GM23248 (cell line): ENCODE measurements at regions not wholly inside any gene's neighbourhood (a gene's known extent, or its start where the extent isn't known, plus 50 kb on each side); places are given as distances from the start of the nearest gene placed in this dataset.
A peak's percentile ranks its signal among the peaks of the same experiment; 100 is the strongest.

ENCODE experiments used
- DNase-seq: peaks from one replicate; pipeline ENCODE4 v3.0.0-alpha.2; 2015
- H2AFZ ChIP-seq: fragments of 200-600 bp; sonication (generic); 2 replicates; pipeline ENCODE4 v1.6.1; 2016; ENCODE audit warnings: antibody characterized with exemption
- H3F3A ChIP-seq: fragments of 200-600 bp; sonication (generic); 2 replicates; pipeline ENCODE4 v1.6.1; 2016; ENCODE audit warnings: mild to moderate bottlenecking, antibody characterized with exemption, mixed run types; ENCODE audit not compliant: insufficient read depth
- H3K27ac ChIP-seq: fragments of 200-600 bp; sonication (generic); 2 replicates; pipeline ENCODE4 v1.5.1; 2016; ENCODE audit warnings: mild to moderate bottlenecking
- H3K27me3 ChIP-seq: fragments of 200-600 bp; sonication (generic); replicated peaks from 2 replicates; pipeline ENCODE4 v1.6.1; 2016; ENCODE audit warnings: mild to moderate bottlenecking; ENCODE audit not compliant: insufficient read depth
- H3K36me3 ChIP-seq: fragments of 200-600 bp; sonication (generic); 2 replicates; pipeline ENCODE4 v1.6.1; 2016; ENCODE audit warnings: low read depth, mild to moderate bottlenecking
- H3K4me1 ChIP-seq: fragments of 200-600 bp; sonication (generic); 2 replicates; pipeline ENCODE4 v1.6.1; 2016; ENCODE audit warnings: mild to moderate bottlenecking; ENCODE audit not compliant: insufficient read depth
- H3K4me2 ChIP-seq: fragments of 200-600 bp; sonication (generic); one replicate; pipeline ENCODE4 v1.6.1; 2016; ENCODE audit warnings: mild to moderate bottlenecking; ENCODE audit not compliant: unreplicated experiment
- H3K4me3 ChIP-seq: fragments of 200-600 bp; sonication (generic); 2 replicates; pipeline ENCODE4 v1.5.1; 2016; ENCODE audit warnings: mild to moderate bottlenecking
- H3K79me2 ChIP-seq: fragments of 200-600 bp; sonication (generic); 2 replicates; pipeline ENCODE4 v1.6.1; 2016; ENCODE audit warnings: mild to moderate bottlenecking; ENCODE audit not compliant: insufficient read depth
- H3K9ac ChIP-seq: fragments of 200-600 bp; sonication (generic); 2 replicates; pipeline ENCODE4 v1.6.1; 2016; ENCODE audit warnings: mild to moderate bottlenecking
- H3K9me2 ChIP-seq: fragments of 200-600 bp; sonication (generic); 2 replicates; pipeline ENCODE4 v1.6.1; 2016; ENCODE audit warnings: mixed run types, mild to moderate bottlenecking, moderate library complexity; ENCODE audit not compliant: insufficient read depth
- H3K9me3 ChIP-seq: fragments of 200-600 bp; sonication (generic); one replicate; pipeline ENCODE4 v1.6.1; 2017; ENCODE audit warnings: low read depth
- H4K20me1 ChIP-seq: fragments of 200-600 bp; sonication (generic); 2 replicates; pipeline ENCODE4 v1.6.0; 2016; ENCODE audit not compliant: insufficient read depth
- EZH2 ChIP-seq: fragments of 200-600 bp; sonication (generic); IDR thresholded peaks from 2 replicates; pipeline ENCODE4 v1.6.1; 2018; ENCODE audit warnings: antibody characterized with exemption, mild to moderate bottlenecking; ENCODE audit not compliant: insufficient read depth, poor library complexity, severe bottlenecking
- EZH2phosphoT487 ChIP-seq: fragments of 200-600 bp; sonication (generic); IDR thresholded peaks from 2 replicates; pipeline ENCODE4 v1.6.1; 2018; ENCODE audit warnings: antibody characterized with exemption, moderate library complexity, mild to moderate bottlenecking, low read depth; ENCODE audit not compliant: insufficient read depth
- WGBS, 2 experiments: methylation state at CpG; one replicate each; pipeline ENCODE4 v1.1.6; 2015 to 2017; ENCODE audit warnings: low lambda C conversion rate in 2 of 2, low coverage in 1 of 2; ENCODE audit errors: missing lambda C conversion rate in 2 of 2; 5-methylcytosine and 5-hydroxymethylcytosine counted together
- in situ Hi-C: fragments of 300-500 bp; cut with MboI; formaldehyde crosslinking; loops from 2 replicates; pipeline ENCODE4 v1.15.0; 2020

DNA sequence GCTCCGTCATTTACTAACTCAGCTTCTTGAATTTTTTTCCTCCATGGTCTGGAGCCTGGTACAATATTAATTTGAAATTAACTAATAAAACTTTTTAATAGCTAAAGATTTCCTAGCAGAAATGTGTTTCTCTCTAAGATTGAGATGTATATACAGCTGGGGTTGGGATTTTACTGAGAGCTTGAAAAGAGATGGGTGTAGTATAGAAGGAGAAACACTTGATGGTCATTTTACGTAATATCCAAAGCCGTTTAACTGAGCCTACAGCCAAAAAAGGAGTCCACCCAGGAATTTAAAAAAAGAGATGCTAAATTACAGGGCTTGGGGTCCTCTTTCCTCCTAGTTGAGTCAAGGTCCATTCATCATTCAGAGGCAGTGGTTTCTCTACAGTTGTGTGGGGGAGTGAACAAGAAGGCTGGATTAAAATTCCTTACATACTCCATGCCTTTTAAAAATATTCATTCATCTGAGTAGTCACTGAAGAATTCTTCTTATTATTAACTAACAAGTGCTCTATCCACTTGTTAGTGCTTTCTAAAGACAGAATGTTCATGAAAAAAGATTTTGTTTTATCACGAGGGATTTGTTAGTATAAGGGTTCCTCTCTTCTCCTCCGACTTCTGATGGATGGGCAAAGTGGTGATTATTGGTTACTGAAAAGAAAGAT lies 255.3 kb upstream of the IL12A start:
- in situ Hi-C loops, result no loop called here
- peak overlapping the region; percentile 22; the same call in 1 of the 2 replicates for H3K9ac ChIP-seq
- WGBS, 2 experiments, result 24 to 29% methylated on average over 5 of the region's 5 CpGs

GRCh38 chr3:159734681-159735080 lies 254.0 kb upstream of the IL12A start:
- peak overlapping the region; percentile 13 for H3K4me2 ChIP-seq
- 37 to 52% methylated on average over 3 of the region's 3 CpGs for WGBS, 2 experiments
- peaks cover 44% of the 10 kb centered on the region for H3F3A ChIP-seq
- peaks cover 32% of the 10 kb centered on the region for H3K4me1 ChIP-seq
- in situ Hi-C loops, result no loop called here
- TF ChIP-seq EZH2phosphoT487 (no peak), EZH2 (no peak)
- H3K4me3 ChIP-seq, result no peak overlapping the region
- no peaks in the 10 kb centered on the region for H4K20me1 ChIP-seq
- no peaks in the 10 kb centered on the region for H3K79me2 ChIP-seq
- no peak overlapping the region for H3K27ac ChIP-seq
- DNase-seq, result no peak
- no peaks in the 10 kb centered on the region for H3K9me2 ChIP-seq
- no peaks in the 10 kb centered on the region for H3K27me3 ChIP-seq
- H3K9ac ChIP-seq, result no peak overlapping the region
- H3K36me3 ChIP-seq, result no peaks in the 10 kb centered on the region
- no peaks in the 10 kb centered on the region for H3K9me3 ChIP-seq
- H2AFZ ChIP-seq, result no peak overlapping the region

More for the DNA sequence above, 255.3 kb upstream of the IL12A start:
- H3K27me3 ChIP-seq, result no peaks in the 10 kb centered on the region
- H3K4me3 ChIP-seq, result peak overlapping the region; percentile 47
- no peaks in the 10 kb centered on the region for H3K9me2 ChIP-seq
- H3K36me3 ChIP-seq, result no peaks in the 10 kb centered on the region
- H2AFZ ChIP-seq, result no peak overlapping the region
- H3F3A ChIP-seq, result peaks cover 38% of the 10 kb centered on the region
- peaks cover 32% of the 10 kb centered on the region for H3K4me1 ChIP-seq
- H3K79me2 ChIP-seq, result no peaks in the 10 kb centered on the region
- H3K4me2 ChIP-seq, result peak overlapping the region; percentile 66
- peak overlapping the region; percentile 70 for H3K27ac ChIP-seq
- peak; percentile 73 for DNase-seq
- H4K20me1 ChIP-seq, result no peaks in the 10 kb centered on the region
- H3K9me3 ChIP-seq, result no peaks in the 10 kb centered on the region
- TF ChIP-seq EZH2phosphoT487, result no peak
- TF ChIP-seq EZH2, result no peak

DNA sequence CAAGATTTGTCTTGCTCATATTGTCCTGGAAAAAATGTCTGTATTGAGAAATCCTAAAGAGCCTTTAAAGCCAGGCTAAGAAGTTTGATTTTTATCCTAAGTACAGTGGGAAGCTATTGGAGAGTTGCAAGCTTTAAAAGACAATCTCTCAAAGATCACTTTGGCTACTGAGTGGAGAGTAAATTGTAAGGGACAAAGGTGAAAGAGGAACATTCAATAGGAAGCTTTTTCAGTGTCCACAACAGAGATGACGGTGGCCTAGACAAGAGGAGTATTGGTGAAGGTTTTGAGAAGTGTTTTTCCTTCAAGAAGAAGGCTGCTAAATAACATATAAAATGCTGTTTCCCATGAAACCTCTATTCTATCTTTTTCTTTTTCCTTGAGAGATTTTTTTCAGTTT lies 249.5 kb upstream of the IL12A start:
- 93 to 95% methylated on average over 1 of the region's 1 CpG for WGBS, 2 experiments
- in situ Hi-C loops, result no loop called here
- TF ChIP-seq EZH2phosphoT487 (no peak), EZH2 (no peak)

DNA sequence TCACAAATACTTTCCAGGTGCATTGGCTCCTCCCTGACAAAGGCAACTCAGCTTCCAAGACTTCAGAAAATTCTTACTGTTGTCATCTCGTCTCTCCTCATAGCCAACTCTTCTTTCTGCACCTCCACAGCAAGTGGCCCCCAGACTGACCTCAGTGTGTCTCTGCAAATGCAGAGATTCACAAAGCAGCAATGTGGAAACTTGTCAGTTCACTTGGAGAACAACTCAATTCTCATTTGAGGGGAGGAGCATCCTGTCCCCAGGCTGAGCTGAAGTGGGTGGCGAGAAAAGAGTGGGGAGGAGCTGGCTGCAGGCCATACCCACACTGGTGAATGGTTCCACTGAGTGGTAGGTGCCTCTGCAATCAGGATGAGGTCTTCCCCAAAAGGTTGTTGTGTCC lies 248.7 kb upstream of the IL12A start:
- Histone ChIP-seq H2AFZ (no peak overlapping the region), H4K20me1 (no peaks in the 10 kb centered on the region), H3K9ac (no peak overlapping the region), H3K79me2 (no peaks in the 10 kb centered on the region), H3K27ac (no peak overlapping the region), H3K27me3 (no peaks in the 10 kb centered on the region), H3K4me2 (no peak overlapping the region), H3K36me3 (no peaks in the 10 kb centered on the region), H3F3A (peaks cover 5% of the 10 kb centered on the region; the same call in 1 of the 2 replicates), H3K4me1 (peaks cover 6% of the 10 kb centered on the region; the same call in 1 of the 2 replicates), H3K9me3 (peaks cover 3% of the 10 kb centered on the region), H3K4me3 (no peak overlapping the region), H3K9me2 (no peaks in the 10 kb centered on the region)
- no peak for DNase-seq
- no peak for TF ChIP-seq EZH2phosphoT487
- TF ChIP-seq EZH2, result no peak
- in situ Hi-C loops, result no loop called here
- WGBS, 2 experiments, result 79 to 83% methylated on average over 2 of the region's 2 CpGs

More for the DNA sequence above, 249.5 kb upstream of the IL12A start:
- no peaks in the 10 kb centered on the region for H3K9me2 ChIP-seq
- H3K4me2 ChIP-seq, result no peak overlapping the region
- H3K36me3 ChIP-seq, result no peaks in the 10 kb centered on the region
- no peaks in the 10 kb centered on the region for H4K20me1 ChIP-seq
- no peak for DNase-seq
- H3K4me3 ChIP-seq, result no peak overlapping the region
- H3K27me3 ChIP-seq, result no peaks in the 10 kb centered on the region
- peaks cover 3% of the 10 kb centered on the region for H3K9me3 ChIP-seq
- no peak overlapping the region for H3K9ac ChIP-seq
- H2AFZ ChIP-seq, result no peak overlapping the region
- no peaks in the 10 kb centered on the region for H3K79me2 ChIP-seq
- H3K27ac ChIP-seq, result no peak overlapping the region
- peaks cover 14% of the 10 kb centered on the region for H3K4me1 ChIP-seq
- peaks cover 12% of the 10 kb centered on the region for H3F3A ChIP-seq
